Stomach (tissue), 8 donors: ENCODE measurements at regions not wholly inside any gene's neighbourhood (a gene's known extent, or its start where the extent isn't known, plus 50 kb on each side); places are given as distances from the start of the nearest gene placed in this dataset.

Experiments
- DNase-seq, 2 donors: peaks; one replicate each; pipeline versions ENCODE4 v3.0.0 to v3.0.0-alpha.2; 2013 to 2019
- H3K27ac ChIP-seq, 5 donors: fragments of 200-600 bp in 4 of 5; sonication (generic) in 4 of 5; one replicate each; pipeline ENCODE4 v1.5.1; 2013 to 2019; ENCODE audit warnings: mild to moderate bottlenecking in 1 of 5, moderate library complexity in 1 of 5
- H3K27me3 ChIP-seq, 3 donors: fragments of 200-600 bp; sonication (generic); one replicate each; pipeline ENCODE4 v1.5.1; 2017 to 2019; ENCODE audit warnings: mixed run types in 1 of 3
- H3K36me3 ChIP-seq, 4 donors: fragments of 200-600 bp; sonication (generic); 1 replicate in 3 of 4; 2 replicates in 1 of 4; pipeline ENCODE4 v1.5.1; 2016 to 2019
- H3K4me1 ChIP-seq, 4 donors: fragments of 200-600 bp; sonication (generic); one replicate each; pipeline ENCODE4 v1.5.1; 2016 to 2019
- H3K4me3 ChIP-seq, 4 donors: fragments of 200-600 bp; sonication (generic) in 3 of 4; one replicate each; pipeline ENCODE4 v1.5.1; 2016 to 2019; ENCODE audit warnings: mild to moderate bottlenecking in 1 of 4
- H3K9me3 ChIP-seq, 4 donors: fragments of 200-600 bp; sonication (generic); one replicate each; pipeline ENCODE4 v1.5.1; 2016 to 2019
- EP300 ChIP-seq: sonication (generic); formaldehyde crosslinking; IDR thresholded peaks from one replicate; pipeline ENCODE4 v1.6.1; 2017; ENCODE audit warnings: antibody characterized with exemption
- POLR2A ChIP-seq, 4 donors: fragments of 450-650 bp; IDR thresholded peaks; one replicate each; pipeline ENCODE4 v1.6.1; 2016; ENCODE audit warnings: antibody characterized with exemption in 4 of 4, control low read depth in 2 of 4, mild to moderate bottlenecking in 1 of 4, moderate library complexity in 1 of 4
- POLR2AphosphoS5 ChIP-seq, 3 donors: sonication (generic); formaldehyde crosslinking; IDR thresholded peaks; one replicate each; pipeline ENCODE4 v1.6.1; 2016; ENCODE audit warnings: antibody characterized with exemption in 3 of 3
- WGBS, 5 donors: extraction: QIAGEN DNeasy Blood & Tissue Kit in 3 of 5; methylation state at CpG; one replicate each; pipeline versions ENCODE4 v1.1.5 to v1.1.7; 2013 to 2018; 5-methylcytosine and 5-hydroxymethylcytosine counted together
- intact Hi-C: fragments of 100-400 bp; cut with DNase I; formaldehyde crosslinking; loops from one replicate; pipeline ENCODE4 v1.15.1; 2023; ENCODE audit warnings: low total_unique reads
- TF ChIP-seq, protein P1 (sequence below), 7 experiments: fragments of 450-650 bp in 4 of 7; fragments of 200-600 bp in 3 of 7; sonication (generic) in 3 of 7; IDR thresholded peaks; one replicate each; pipeline ENCODE4 v1.5.1; 2016 to 2019; ENCODE audit warnings: antibody characterized with exemption in 7 of 7, control low read depth in 2 of 7, mild to moderate bottlenecking in 1 of 7
- donor health status: healthy with polysubstance abuse.
- donor health status: Bipolar disorder and iron deficiency.
- donor health status: healthy.

DNA sequence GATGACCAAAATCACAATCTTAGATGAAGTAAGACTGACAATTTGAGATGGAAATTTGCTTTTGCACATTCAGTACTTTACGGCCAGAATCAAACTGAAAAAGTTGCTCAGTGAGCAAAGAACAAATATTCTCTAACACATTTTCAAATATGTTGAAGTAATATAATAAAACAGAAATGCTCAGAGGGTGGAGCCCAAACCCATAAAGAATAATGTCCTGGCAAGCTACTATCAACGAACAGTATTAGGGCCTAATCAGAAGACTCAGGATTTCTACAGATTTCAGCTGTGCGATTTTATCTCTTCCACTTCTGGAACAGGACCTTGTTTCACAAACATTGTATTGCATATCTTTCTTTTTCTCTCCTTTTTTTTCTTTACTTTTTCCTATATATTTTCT is 505.0 kb downstream of the TECRL start:
- intact Hi-C loops = no loop called here
- DNase-seq = peak in 1 of 2 donors; percentile 19
- WGBS, 5 donors = 65 to 76% (median 74%) methylated on average over 3 of the region's 3 CpGs
- Histone ChIP-seq H3K9me3 (no peaks in the 10 kb centered on the region), H3K27ac (no peak overlapping the region), H3K4me3 (no peak overlapping the region), H3K36me3 (no peaks in the 10 kb centered on the region), H3K27me3 (no peaks in the 10 kb centered on the region), H3K4me1 (no peaks in the 10 kb centered on the region)
- TF ChIP-seq EP300 (no peak), POLR2A (IDR thresholded peaks at IDR 0.05) (no peak), POLR2AphosphoS5 (IDR thresholded peaks at IDR 0.05) (no peak)
- TF ChIP-seq, protein P1, sequence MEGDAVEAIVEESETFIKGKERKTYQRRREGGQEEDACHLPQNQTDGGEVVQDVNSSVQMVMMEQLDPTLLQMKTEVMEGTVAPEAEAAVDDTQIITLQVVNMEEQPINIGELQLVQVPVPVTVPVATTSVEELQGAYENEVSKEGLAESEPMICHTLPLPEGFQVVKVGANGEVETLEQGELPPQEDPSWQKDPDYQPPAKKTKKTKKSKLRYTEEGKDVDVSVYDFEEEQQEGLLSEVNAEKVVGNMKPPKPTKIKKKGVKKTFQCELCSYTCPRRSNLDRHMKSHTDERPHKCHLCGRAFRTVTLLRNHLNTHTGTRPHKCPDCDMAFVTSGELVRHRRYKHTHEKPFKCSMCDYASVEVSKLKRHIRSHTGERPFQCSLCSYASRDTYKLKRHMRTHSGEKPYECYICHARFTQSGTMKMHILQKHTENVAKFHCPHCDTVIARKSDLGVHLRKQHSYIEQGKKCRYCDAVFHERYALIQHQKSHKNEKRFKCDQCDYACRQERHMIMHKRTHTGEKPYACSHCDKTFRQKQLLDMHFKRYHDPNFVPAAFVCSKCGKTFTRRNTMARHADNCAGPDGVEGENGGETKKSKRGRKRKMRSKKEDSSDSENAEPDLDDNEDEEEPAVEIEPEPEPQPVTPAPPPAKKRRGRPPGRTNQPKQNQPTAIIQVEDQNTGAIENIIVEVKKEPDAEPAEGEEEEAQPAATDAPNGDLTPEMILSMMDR (IDR thresholded peaks at IDR 0.05) = no peak

DNA sequence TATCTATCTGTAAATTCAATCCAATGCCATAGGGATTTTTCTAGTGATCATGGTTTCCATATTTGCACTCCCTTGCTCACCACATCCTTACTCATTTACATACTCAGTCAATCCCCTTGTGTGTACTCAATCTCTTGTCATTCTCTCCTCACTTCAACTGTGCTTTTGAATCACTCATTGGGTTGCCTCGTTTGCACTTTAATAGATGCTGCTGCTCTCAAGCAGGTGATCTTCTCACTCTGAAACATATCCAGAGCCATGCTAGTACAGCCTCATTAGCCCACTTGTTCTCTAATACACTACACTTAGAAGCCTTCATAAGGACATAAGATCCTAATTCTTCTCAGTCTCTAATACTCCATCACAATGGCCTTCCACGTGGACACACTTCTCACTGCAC is 507.9 kb downstream of the TECRL start:
- WGBS, 5 donors = 19 to 30% (median 25%) methylated on average over 2 of the region's 2 CpGs
- Histone ChIP-seq H3K27me3 (no peaks in the 10 kb centered on the region), H3K4me1 (no peaks in the 10 kb centered on the region), H3K36me3 (no peaks in the 10 kb centered on the region), H3K27ac (no peak overlapping the region), H3K4me3 (no peak overlapping the region), H3K9me3 (no peaks in the 10 kb centered on the region)
- DNase-seq = no peak
- intact Hi-C loops = no loop called here
- TF ChIP-seq, protein P1 (IDR thresholded peaks at IDR 0.05) = no peak
- TF ChIP-seq EP300 (no peak), POLR2AphosphoS5 (IDR thresholded peaks at IDR 0.05) (no peak)

DNA sequence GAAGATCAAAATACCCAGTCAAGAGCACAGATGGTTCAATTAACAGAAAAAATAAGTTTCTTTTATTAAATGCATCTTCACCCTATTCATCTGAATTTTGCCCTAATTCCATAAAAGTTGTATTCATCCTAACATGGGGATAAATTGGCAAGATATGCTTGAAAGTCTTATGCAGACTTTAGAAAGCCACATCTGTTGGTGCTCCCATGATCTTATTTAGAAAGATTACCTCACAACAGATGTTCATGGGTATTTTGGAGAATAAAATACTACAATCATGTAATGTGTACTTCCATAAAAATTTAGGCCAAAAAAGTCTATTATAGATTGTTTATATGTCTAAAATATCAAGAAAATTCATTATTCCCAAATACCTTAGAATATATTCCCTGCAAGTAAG is 510.3 kb downstream of the TECRL start:
- TF ChIP-seq, protein P1 (IDR thresholded peaks at IDR 0.05) = no peak
- TF ChIP-seq POLR2A (IDR thresholded peaks at IDR 0.05) (no peak), POLR2AphosphoS5 (IDR thresholded peaks at IDR 0.05) (no peak), EP300 (no peak)
- Histone ChIP-seq H3K4me3 (no peak overlapping the region), H3K9me3 (no peaks in the 10 kb centered on the region), H3K36me3 (no peaks in the 10 kb centered on the region), H3K4me1 (no peaks in the 10 kb centered on the region), H3K27me3 (no peaks in the 10 kb centered on the region), H3K27ac (no peak overlapping the region)
- intact Hi-C loops = no loop called here
- no peak for DNase-seq

DNA sequence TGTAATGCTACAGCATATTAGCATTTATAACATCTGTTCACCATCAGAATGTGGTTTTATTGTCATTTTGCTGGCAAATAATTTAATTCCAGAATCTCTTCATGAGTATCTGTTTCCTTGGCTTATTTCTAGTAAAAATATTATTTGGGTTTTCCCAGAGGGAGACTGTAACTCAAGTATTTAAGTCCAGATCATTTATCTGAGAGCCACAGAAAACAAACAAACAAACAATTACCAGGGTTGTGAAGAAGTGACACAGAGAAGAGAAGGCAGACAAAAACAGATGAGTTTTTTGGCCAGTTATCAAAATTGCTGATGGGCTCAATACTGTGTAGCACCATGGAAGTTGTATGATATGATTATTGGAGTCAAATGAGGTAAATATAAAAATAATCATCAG is 515.1 kb downstream of the TECRL start:
- Histone ChIP-seq H3K27ac (no peak overlapping the region), H3K4me1 (no peaks in the 10 kb centered on the region), H3K27me3 (no peaks in the 10 kb centered on the region), H3K9me3 (no peaks in the 10 kb centered on the region), H3K4me3 (no peak overlapping the region), H3K36me3 (no peaks in the 10 kb centered on the region)
- no peak for TF ChIP-seq POLR2A (IDR thresholded peaks at IDR 0.05)
- no peak for TF ChIP-seq EP300
- TF ChIP-seq, protein P1 (IDR thresholded peaks at IDR 0.05) = no peak
- no peak for TF ChIP-seq POLR2AphosphoS5 (IDR thresholded peaks at IDR 0.05)
- peak in 1 of 2 donors; percentile 9 for DNase-seq
- intact Hi-C loops = no loop called here

DNA sequence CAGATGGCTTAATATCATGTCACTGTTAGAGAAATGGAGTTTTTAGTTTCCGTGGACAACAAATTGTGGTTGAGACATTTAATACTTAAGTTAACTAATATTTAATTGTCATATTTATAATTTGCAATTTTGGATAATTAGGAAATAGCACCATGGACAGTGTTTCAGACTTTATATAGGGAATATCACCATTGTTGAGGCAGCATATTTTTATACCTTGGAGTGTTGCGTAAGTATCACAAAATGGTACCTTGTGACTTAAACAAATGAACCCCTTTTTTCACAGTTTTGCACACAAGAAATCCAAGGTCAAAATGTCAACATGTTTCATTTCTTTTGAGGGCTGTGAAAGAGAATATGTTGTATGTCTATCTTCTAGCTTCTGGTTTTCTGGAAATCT is 539.9 kb downstream of the TECRL start:
- H3K4me1 ChIP-seq = no peaks in the 10 kb centered on the region
- no peaks in the 10 kb centered on the region for H3K27me3 ChIP-seq
- TF ChIP-seq, protein P1 (IDR thresholded peaks at IDR 0.05) = no peak
- TF ChIP-seq POLR2AphosphoS5 (IDR thresholded peaks at IDR 0.05) (no peak), EP300 (no peak), POLR2A (IDR thresholded peaks at IDR 0.05) (no peak)
- no peaks in the 10 kb centered on the region for H3K36me3 ChIP-seq
- H3K27ac ChIP-seq = no peak overlapping the region
- DNase-seq = no peak
- WGBS, 5 donors = 90 to 96% (median 95%) methylated on average over 2 of the region's 2 CpGs
- peaks cover 0 to 3% (median 0%) of the 10 kb centered on the region in 4 donors for H3K9me3 ChIP-seq
- H3K4me3 ChIP-seq = no peak overlapping the region
- intact Hi-C loops = no loop called here
